ENCODE measurements at regions not wholly inside any gene's neighbourhood (a gene's known extent, or its start where the extent isn't known, plus 50 kb on each side); places are given as distances from the start of the nearest gene placed in this dataset.

GRCh38 chr12:107853479-107853878 is 79.0 kb downstream of the ASCL4 start:
- ChIA-PET POLR2A (no interaction called here), CTCF (no interaction called here)
- Histone ChIP-seq H3K27ac (ENCODE audit: low read depth, low read length) (no peak overlapping the region), H3K4me3 (ENCODE audit: low read depth, low read length) (no peak overlapping the region), H3K27me3 (ENCODE audit: control insufficient read depth, insufficient read depth, low read length) (peaks cover 6% of the 10 kb centered on the region), H3K9me3 (ENCODE audit: control insufficient read depth, insufficient read depth, low read length) (no peaks in the 10 kb centered on the region)
- DNase-seq (ENCODE audit: low read depth, low spot score): no peak
- no peak for TF ChIP-seq CTCF (IDR thresholded peaks at IDR 0.05; ENCODE audit: low read depth, low read length)

GRCh38 chr12:107855471-107855870 is 81.0 kb downstream of the ASCL4 start:
- no peak for DNase-seq (ENCODE audit: low read depth, low spot score)
- POLR2A ChIA-PET: no interaction called here
- H3K4me3 ChIP-seq (ENCODE audit: low read depth, low read length): no peak overlapping the region
- H3K27ac ChIP-seq (ENCODE audit: low read depth, low read length): no peak overlapping the region
- H3K27me3 ChIP-seq (ENCODE audit: control insufficient read depth, insufficient read depth, low read length): peaks cover 6% of the 10 kb centered on the region
- CTCF ChIA-PET: no interaction called here
- TF ChIP-seq CTCF (IDR thresholded peaks at IDR 0.05; ENCODE audit: low read depth, low read length): no peak
- H3K9me3 ChIP-seq (ENCODE audit: control insufficient read depth, insufficient read depth, low read length): no peaks in the 10 kb centered on the region

GRCh38 chr12:107856096-107856495 is 81.6 kb downstream of the ASCL4 start:
- TF ChIP-seq CTCF (IDR thresholded peaks at IDR 0.05; ENCODE audit: low read depth, low read length): no peak
- Histone ChIP-seq H3K4me3 (ENCODE audit: low read depth, low read length) (no peak overlapping the region), H3K27ac (ENCODE audit: low read depth, low read length) (no peak overlapping the region), H3K27me3 (ENCODE audit: control insufficient read depth, insufficient read depth, low read length) (peaks cover 6% of the 10 kb centered on the region), H3K9me3 (ENCODE audit: control insufficient read depth, insufficient read depth, low read length) (no peaks in the 10 kb centered on the region)
- DNase-seq (ENCODE audit: low read depth, low spot score): no peak
- ChIA-PET CTCF (no interaction called here), POLR2A (no interaction called here)

GRCh38 chr12:107857191-107857590 is 82.7 kb downstream of the ASCL4 start:
- Histone ChIP-seq H3K9me3 (ENCODE audit: control insufficient read depth, insufficient read depth, low read length) (no peaks in the 10 kb centered on the region), H3K27me3 (ENCODE audit: control insufficient read depth, insufficient read depth, low read length) (peaks cover 6% of the 10 kb centered on the region), H3K27ac (ENCODE audit: low read depth, low read length) (no peak overlapping the region), H3K4me3 (ENCODE audit: low read depth, low read length) (no peak overlapping the region)
- no peak for DNase-seq (ENCODE audit: low read depth, low spot score)
- ChIA-PET POLR2A (no interaction called here), CTCF (no interaction called here)
- TF ChIP-seq CTCF (IDR thresholded peaks at IDR 0.05; ENCODE audit: low read depth, low read length): no peak

- TF ChIP-seq CTCF (IDR thresholded peaks at IDR 0.05; ENCODE audit: low read depth, low read length): no peak
- no peak for DNase-seq (ENCODE audit: low read depth, low spot score)
- Histone ChIP-seq H3K27ac (ENCODE audit: low read depth, low read length) (no peak overlapping the region), H3K27me3 (ENCODE audit: control insufficient read depth, insufficient read depth, low read length) (no peaks in the 10 kb centered on the region), H3K9me3 (ENCODE audit: control insufficient read depth, insufficient read depth, low read length) (no peaks in the 10 kb centered on the region), H3K4me3 (ENCODE audit: low read depth, low read length) (no peak overlapping the region)
- POLR2A ChIA-PET: no interaction called here
- CTCF ChIA-PET: no interaction called here
Observed at GRCh38 chr12:107859367-107859766, 84.9 kb downstream of the ASCL4 start.

Data from AG04450 (cell line).